AG09319 (cell line): ENCODE measurements at regions not wholly inside any gene's neighbourhood (a gene's known extent, or its start where the extent isn't known, plus 50 kb on each side); places are given as distances from the start of the nearest gene placed in this dataset.
A peak's percentile ranks its signal among the peaks of the same experiment; 100 is the strongest.
"Not testable (repeated sequence)": the region's sequence is repeated elsewhere in the genome, so short reads cannot be mapped to it uniquely, and the experiment has no call there.

ENCODE experiments used
- DNase-seq: peaks from one replicate; pipeline ENCODE4 v3.0.0-alpha.2; 2010; ENCODE audit warnings: low read depth; ENCODE audit errors: extremely low read depth
- TF ChIP-seq, protein P1 (sequence below): IDR thresholded peaks from 2 replicates; pipeline ENCODE4 v1.5.1; 2011; ENCODE audit warnings: low read depth, mild to moderate bottlenecking, inconsistent platforms, low read length, moderate library complexity

DNA sequence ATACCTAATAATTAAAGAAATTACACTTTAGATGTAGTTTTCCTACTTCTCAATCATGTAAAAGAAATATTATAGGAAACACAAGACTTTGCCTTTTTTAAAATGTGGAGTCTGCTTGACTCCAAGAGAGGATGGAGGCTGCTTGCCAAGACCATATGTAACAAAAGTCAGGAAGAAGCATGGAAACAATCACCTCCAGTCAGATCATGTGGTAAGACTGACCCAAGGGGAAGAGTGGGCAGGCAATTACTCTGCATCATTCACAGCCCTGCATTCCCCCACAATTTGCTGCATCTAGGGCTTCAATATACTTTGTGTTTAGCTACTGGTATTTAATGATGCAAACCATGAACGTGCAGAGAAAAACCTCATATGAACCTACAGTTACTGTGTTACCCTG is 78.0 kb upstream of the RXFP1 start:
- TF ChIP-seq, protein P1, sequence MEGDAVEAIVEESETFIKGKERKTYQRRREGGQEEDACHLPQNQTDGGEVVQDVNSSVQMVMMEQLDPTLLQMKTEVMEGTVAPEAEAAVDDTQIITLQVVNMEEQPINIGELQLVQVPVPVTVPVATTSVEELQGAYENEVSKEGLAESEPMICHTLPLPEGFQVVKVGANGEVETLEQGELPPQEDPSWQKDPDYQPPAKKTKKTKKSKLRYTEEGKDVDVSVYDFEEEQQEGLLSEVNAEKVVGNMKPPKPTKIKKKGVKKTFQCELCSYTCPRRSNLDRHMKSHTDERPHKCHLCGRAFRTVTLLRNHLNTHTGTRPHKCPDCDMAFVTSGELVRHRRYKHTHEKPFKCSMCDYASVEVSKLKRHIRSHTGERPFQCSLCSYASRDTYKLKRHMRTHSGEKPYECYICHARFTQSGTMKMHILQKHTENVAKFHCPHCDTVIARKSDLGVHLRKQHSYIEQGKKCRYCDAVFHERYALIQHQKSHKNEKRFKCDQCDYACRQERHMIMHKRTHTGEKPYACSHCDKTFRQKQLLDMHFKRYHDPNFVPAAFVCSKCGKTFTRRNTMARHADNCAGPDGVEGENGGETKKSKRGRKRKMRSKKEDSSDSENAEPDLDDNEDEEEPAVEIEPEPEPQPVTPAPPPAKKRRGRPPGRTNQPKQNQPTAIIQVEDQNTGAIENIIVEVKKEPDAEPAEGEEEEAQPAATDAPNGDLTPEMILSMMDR = no peak
- no peak for DNase-seq

DNA sequence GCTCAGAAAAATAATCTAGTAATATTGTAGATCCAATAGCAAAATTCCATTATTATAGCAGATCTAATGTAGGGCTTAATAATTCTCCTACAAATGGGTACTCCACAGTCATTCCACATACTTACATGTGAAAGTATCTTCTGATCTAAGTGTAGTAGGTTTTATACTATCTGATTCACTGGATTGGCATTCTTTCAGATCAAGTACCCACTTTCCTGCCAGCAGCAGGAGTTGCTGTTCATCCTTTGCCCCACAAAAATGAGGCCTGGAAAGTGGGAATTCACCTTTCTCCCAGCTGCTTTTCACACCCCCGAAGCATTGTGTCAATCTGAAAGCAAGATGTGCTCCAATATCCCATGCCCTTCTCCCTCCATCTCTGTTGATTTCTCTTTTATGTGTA is 77.1 kb upstream of the RXFP1 start:
- TF ChIP-seq, protein P1 = no peak
- no peak for DNase-seq

DNA sequence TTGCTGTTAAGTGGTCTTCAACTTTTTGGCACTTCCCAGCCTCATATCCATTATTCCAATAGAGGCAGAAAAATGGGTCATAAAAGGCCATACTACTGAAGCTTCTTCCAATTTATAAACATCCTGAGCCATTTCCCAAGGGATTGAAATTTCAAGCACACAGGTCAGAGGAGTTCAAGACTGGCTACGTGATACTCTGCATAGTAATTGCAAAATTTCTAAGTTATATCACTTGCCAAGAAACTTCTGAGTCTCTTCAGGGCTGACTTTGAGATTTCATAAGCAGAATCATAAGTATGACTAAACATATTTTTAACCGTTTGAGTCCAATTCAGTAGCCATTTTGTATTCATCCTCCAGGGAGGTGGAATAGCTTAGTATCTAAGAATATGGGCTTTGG is 75.6 kb upstream of the RXFP1 start:
- TF ChIP-seq, protein P1 = no peak

DNA sequence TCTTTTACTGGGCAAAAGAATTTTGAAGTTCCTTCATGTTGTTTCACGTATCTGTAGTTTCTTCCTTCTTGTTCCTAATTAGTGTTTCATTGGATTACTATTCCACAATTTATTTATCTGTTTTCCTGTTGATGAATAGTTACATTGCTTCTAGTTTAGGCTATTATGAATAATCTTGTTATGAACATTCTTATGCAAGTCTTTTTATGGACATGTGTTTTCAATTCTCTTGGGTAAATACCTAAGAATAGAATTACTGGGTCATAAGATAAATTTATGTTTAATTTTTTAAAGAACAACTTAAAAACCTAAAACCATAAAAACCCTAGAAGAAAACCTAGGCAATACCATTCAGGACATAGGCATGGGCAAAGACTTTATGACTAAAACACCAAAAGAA is 70.9 kb upstream of the RXFP1 start:
- TF ChIP-seq, protein P1 = no peak
- DNase-seq = no peak

More for the DNA sequence above, 75.6 kb upstream of the RXFP1 start:
- peak; percentile 92 for DNase-seq

DNA sequence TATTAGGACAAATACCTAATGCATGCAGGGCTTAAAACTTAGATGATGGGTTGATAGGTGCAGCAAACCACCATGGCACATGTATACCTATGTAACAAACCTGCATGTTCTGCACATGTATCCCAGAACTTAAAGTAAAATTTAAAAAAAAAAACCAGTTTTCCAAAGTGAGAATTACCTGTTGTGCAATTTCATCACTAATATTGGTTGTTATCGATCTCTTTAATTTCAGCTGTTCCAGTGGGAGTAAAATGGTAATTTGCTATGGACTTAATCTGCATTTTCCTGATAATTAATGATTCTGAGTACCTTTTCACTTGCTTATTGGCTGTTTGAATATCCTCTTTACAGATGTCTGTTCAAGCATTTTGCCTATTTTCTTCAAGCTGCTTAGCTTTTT is 69.6 kb upstream of the RXFP1 start:
- not testable (repeated sequence) for DNase-seq

DNA sequence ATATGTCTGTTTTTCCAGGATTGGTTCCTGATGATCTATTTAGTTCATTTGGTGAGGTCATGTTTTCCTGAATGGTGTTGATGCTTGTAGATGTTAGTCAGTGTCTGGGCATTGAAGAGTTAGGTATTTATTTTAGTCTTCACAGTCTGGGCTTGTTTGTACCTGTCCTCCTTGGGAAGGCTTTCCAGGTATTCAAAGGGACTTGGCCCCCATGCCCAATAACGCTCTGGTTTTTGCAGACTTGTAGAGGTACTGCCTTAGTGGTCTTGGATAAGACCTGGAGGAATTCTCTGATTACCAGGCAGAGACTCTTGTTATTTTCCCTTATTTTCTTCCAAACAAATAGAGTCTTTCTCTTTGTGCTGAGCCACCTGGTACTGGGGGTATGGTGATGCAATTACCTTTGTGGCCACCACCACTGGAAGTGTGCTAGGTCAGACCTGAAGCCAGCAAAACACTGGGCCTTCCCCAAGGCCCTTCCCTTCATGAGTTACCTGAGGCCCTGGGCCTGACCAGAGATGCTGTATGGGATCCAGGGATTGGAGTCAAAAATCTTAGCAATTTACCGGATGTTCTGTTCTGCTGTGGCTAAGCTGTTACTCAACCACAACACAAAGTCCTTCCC is 63.3 kb upstream of the RXFP1 start:
- TF ChIP-seq, protein P1 = no peak
- no peak for DNase-seq

DNA sequence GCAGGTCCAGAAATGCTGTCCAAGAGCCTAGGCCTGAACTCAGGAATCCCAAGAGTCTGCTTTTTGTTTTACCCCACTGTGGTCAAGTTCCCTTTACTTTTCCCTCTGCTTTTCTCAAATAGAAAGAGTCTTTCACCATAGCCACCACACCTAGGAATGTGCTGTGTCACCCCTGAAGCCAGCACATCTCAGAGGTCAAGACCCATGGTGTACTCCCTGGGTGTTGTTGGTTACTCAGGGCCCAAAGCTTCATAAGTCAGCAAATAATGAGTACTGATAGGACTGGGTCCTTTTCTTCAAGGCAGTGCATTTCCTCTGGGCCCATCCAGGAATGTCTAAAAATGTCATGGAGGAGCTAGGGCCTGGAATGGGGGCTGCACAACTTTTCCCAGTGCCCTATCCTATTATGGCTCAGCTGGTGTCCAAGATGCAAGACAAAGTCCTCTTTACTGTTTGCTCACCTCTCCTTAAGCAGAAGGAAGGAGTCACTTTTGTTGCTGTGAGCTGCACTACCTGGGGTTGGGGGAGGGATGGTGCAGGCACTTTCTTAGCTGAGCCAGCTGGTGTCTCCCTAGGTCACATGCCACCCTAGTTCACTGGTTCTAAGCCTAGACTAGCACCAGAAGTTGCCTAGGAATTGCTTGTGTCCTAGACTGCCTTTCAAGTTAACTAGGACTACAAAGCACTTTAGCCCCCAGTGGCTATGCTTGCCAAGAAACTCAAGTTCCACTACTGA is 62.4 kb upstream of the RXFP1 start:
- TF ChIP-seq, protein P1 = no peak
- DNase-seq = no peak

DNA sequence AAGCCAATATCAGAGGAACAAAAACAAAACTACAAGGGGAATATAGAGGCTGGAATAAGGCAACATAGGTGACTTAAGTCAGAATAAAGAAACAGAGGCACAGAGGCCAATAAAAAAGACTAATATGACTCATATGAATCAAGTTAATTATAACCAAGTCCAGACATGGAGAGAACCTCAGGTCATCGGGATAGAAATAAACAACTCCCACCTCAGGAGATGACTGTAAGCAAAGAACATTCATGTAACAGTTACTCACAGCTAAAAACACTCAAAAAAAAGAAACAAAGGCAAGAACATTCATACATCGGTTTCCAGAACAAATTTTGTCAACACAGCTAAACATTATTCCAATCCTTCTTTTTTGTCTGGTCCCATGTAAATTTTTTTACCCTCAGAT is 60.3 kb upstream of the RXFP1 start:
- TF ChIP-seq, protein P1 = no peak
- no peak for DNase-seq
